ENCODE measurements at regions not wholly inside any gene's neighbourhood (a gene's known extent, or its start where the extent isn't known, plus 50 kb on each side); places are given as distances from the start of the nearest gene placed in this dataset.
"Not testable (repeated sequence)": the region's sequence is repeated elsewhere in the genome, so short reads cannot be mapped to it uniquely, and the experiment has no call there.

GRCh38 chr6:2376429-2377355 is 131.3 kb upstream of the GMDS start:
- no peak for DNase-seq

GRCh38 chr6:2375443-2375842 is 130.0 kb upstream of the GMDS start:
- DNase-seq: no peak

GRCh38 chr6:2369606-2370005 is 124.2 kb upstream of the GMDS start:
- DNase-seq: no peak

- no peak for DNase-seq
These were observed 117.8 kb upstream of the GMDS start for GRCh38 chr6:2363211-2363610.

- DNase-seq: no peak
These were observed 115.8 kb upstream of the GMDS start for GRCh38 chr6:2361195-2361594.

- no peak for DNase-seq
These were observed 115.3 kb upstream of the GMDS start for GRCh38 chr6:2360716-2361115.

GRCh38 chr6:2360126-2360525 is 114.7 kb upstream of the GMDS start:
- no peak for DNase-seq

GRCh38 chr6:2355150-2355549 is 109.7 kb upstream of the GMDS start:
- DNase-seq: no peak

GRCh38 chr6:2354138-2354491 is 108.7 kb upstream of the GMDS start:
- no peak for DNase-seq

- DNase-seq: peak; percentile 72
These were observed 108.2 kb upstream of the GMDS start for GRCh38 chr6:2353412-2354137.

GRCh38 chr6:2351807-2352431 is 106.5 kb upstream of the GMDS start:
- no peak for DNase-seq

GRCh38 chr6:2351090-2351489 is 105.7 kb upstream of the GMDS start:
- DNase-seq: no peak

- DNase-seq: no peak
These were observed 100.7 kb upstream of the GMDS start for GRCh38 chr6:2346078-2346477.

- no peak for DNase-seq
These were observed 99.0 kb upstream of the GMDS start for GRCh38 chr6:2344319-2344905.

GRCh38 chr6:2327591-2327990 is 82.2 kb upstream of the GMDS start:
- DNase-seq: no peak

- no peak for DNase-seq
These were observed 79.0 kb upstream of the GMDS start for GRCh38 chr6:2324166-2324953.

GRCh38 chr6:2317498-2317897 is 72.1 kb upstream of the GMDS start:
- not testable (repeated sequence) for DNase-seq

- DNase-seq: no peak
These were observed 69.2 kb upstream of the GMDS start for GRCh38 chr6:2314641-2315040.

- DNase-seq: no peak
These were observed 64.6 kb upstream of the GMDS start for GRCh38 chr6:2310042-2310441.

GRCh38 chr6:2309122-2309521 is 63.7 kb upstream of the GMDS start:
- DNase-seq: no peak

- DNase-seq: no peak
These were observed 62.4 kb upstream of the GMDS start for GRCh38 chr6:2307799-2308198.

- DNase-seq: no peak
These were observed 60.5 kb upstream of the GMDS start for GRCh38 chr6:2305951-2306350.

All from skin of body (tissue), 1 donor.